Mesenchymal stem cell (in vitro differentiated cells and primary cell): ENCODE measurements at regions not wholly inside any gene's neighbourhood (a gene's known extent, or its start where the extent isn't known, plus 50 kb on each side); places are given as distances from the start of the nearest gene placed in this dataset.

Experiments
- DNase-seq: peaks from one replicate; pipeline ENCODE4 v3.0.0-alpha.2; 2013
- H2AFZ ChIP-seq: one replicate; pipeline ENCODE4 v1.6.1; 2013; ENCODE audit warnings: low read depth, mild to moderate bottlenecking, control low read depth, inconsistent platforms, low read length, moderate library complexity
- H2AK5ac ChIP-seq: 2 replicates; pipeline ENCODE4 v1.6.1; 2013; ENCODE audit warnings: low read length, moderate library complexity, mild to moderate bottlenecking, inconsistent platforms; ENCODE audit not compliant: severe bottlenecking
- H2BK120ac ChIP-seq: one replicate; pipeline ENCODE4 v1.6.1; 2013; ENCODE audit warnings: low read depth, mild to moderate bottlenecking, inconsistent platforms, low read length, moderate library complexity
- H2BK12ac ChIP-seq, 2 experiments: one replicate each; pipeline ENCODE4 v1.6.1; 2013; ENCODE audit warnings: inconsistent platforms in 2 of 2, low read length in 2 of 2, mild to moderate bottlenecking in 2 of 2, moderate library complexity in 2 of 2, control low read depth in 1 of 2
- H2BK15ac ChIP-seq: one replicate; pipeline ENCODE4 v1.6.1; 2013; ENCODE audit warnings: mild to moderate bottlenecking, low read depth, inconsistent platforms; ENCODE audit not compliant: poor library complexity, severe bottlenecking
- H2BK5ac ChIP-seq: 2 replicates; pipeline ENCODE4 v1.6.1; 2013; ENCODE audit warnings: low read depth, mild to moderate bottlenecking, low read length, control low read depth, inconsistent platforms; ENCODE audit not compliant: poor library complexity, severe bottlenecking
- H3K14ac ChIP-seq, 2 experiments: one replicate each; pipeline ENCODE4 v1.6.1; 2013; ENCODE audit warnings: inconsistent platforms in 2 of 2, low read length in 2 of 2, control low read depth in 1 of 2, mild to moderate bottlenecking in 1 of 2, moderate library complexity in 1 of 2
- H3K18ac ChIP-seq, 2 experiments: one replicate each; pipeline ENCODE4 v1.6.1; 2013; ENCODE audit warnings: inconsistent platforms in 2 of 2, low read length in 2 of 2, control low read depth in 1 of 2, low read depth in 1 of 2, mild to moderate bottlenecking in 1 of 2
- H3K23ac ChIP-seq, 2 experiments: one replicate each; pipeline ENCODE4 v1.6.1; 2013; ENCODE audit warnings: inconsistent platforms in 2 of 2, low read length in 2 of 2, mild to moderate bottlenecking in 2 of 2, moderate library complexity in 2 of 2, control low read depth in 1 of 2
- H3K27ac ChIP-seq: 2 replicates; pipeline ENCODE4 v1.5.1; 2013; ENCODE audit warnings: mild to moderate bottlenecking, moderate library complexity, low read length, control low read depth, inconsistent platforms; ENCODE audit not compliant: poor library complexity, severe bottlenecking
- H3K27me3 ChIP-seq, 2 experiments: 2 replicates each; pipeline versions ENCODE4 v1.6.1 to v1.7.0; 2013; ENCODE audit warnings: low read length in 2 of 2, mild to moderate bottlenecking in 2 of 2, moderate library complexity in 2 of 2, control low read depth in 1 of 2, inconsistent platforms in 1 of 2; ENCODE audit not compliant: control insufficient read depth in 1 of 2, insufficient read depth in 1 of 2
- H3K36me3 ChIP-seq, 2 experiments: 2 replicates each; pipeline versions ENCODE4 v1.6.1 to v1.7.0; 2013; ENCODE audit warnings: low read length in 2 of 2, control low read depth in 1 of 2, inconsistent platforms in 1 of 2, low read depth in 1 of 2, mild to moderate bottlenecking in 1 of 2; ENCODE audit not compliant: insufficient read depth in 2 of 2, control insufficient read depth in 1 of 2
- H3K4ac ChIP-seq, 2 experiments: one replicate each; pipeline ENCODE4 v1.6.1; 2013; ENCODE audit warnings: inconsistent platforms in 2 of 2, low read length in 2 of 2, mild to moderate bottlenecking in 2 of 2, moderate library complexity in 2 of 2, control low read depth in 1 of 2, low read depth in 1 of 2
- H3K4me1 ChIP-seq: 2 replicates; pipeline ENCODE4 v1.6.1; 2013; ENCODE audit warnings: low read depth, low read length, control low read depth; ENCODE audit not compliant: control insufficient read depth, insufficient read depth
- H3K4me2 ChIP-seq: 2 replicates; pipeline ENCODE4 v1.6.1; 2013; ENCODE audit warnings: low read length, mild to moderate bottlenecking, inconsistent platforms; ENCODE audit not compliant: poor library complexity, severe bottlenecking
- H3K4me3 ChIP-seq, 2 experiments: 2 replicates each; pipeline versions ENCODE4 v1.5.1 to v1.7.0; 2013; ENCODE audit warnings: low read length in 2 of 2, mild to moderate bottlenecking in 2 of 2, control low read depth in 1 of 2, low read depth in 1 of 2; ENCODE audit not compliant: insufficient read depth in 1 of 2
- H3K79me1 ChIP-seq: replicated peaks from 2 replicates; pipeline ENCODE4 v1.6.1; 2013; ENCODE audit warnings: mild to moderate bottlenecking, control low read depth, low read length, inconsistent platforms; ENCODE audit not compliant: poor library complexity, severe bottlenecking
- H3K9ac ChIP-seq: 2 replicates; pipeline ENCODE4 v1.7.0; 2013; ENCODE audit warnings: mild to moderate bottlenecking, low read length, moderate library complexity
- H3K9me3 ChIP-seq: 2 replicates; pipeline ENCODE4 v1.7.0; 2013; ENCODE audit warnings: mild to moderate bottlenecking, low read length; ENCODE audit not compliant: control insufficient read depth
- H4K8ac ChIP-seq: one replicate; pipeline ENCODE4 v1.6.1; 2013; ENCODE audit warnings: inconsistent platforms, mild to moderate bottlenecking, low read length, moderate library complexity
- H4K91ac ChIP-seq: one replicate; pipeline ENCODE4 v1.6.1; 2013; ENCODE audit warnings: mild to moderate bottlenecking, low read length, inconsistent platforms
- WGBS: methylation state at CpG from one replicate; pipeline ENCODE4 v1.1.7; 2013; ENCODE audit warnings: mixed read lengths; 5-methylcytosine and 5-hydroxymethylcytosine counted together

- H3K4me1 ChIP-seq: peaks cover 1% of the 10 kb centered on the region
- H3K4me3 ChIP-seq: no peak overlapping the region
- H3K79me1 ChIP-seq: no peaks in the 10 kb centered on the region
- no peak overlapping the region for H2BK5ac ChIP-seq
- DNase-seq: no peak
- no peak overlapping the region for H2AFZ ChIP-seq
- no peak overlapping the region for H2BK15ac ChIP-seq
- H3K4me2 ChIP-seq: no peak overlapping the region
- no peak overlapping the region for H4K8ac ChIP-seq
- no peak overlapping the region for H3K4ac ChIP-seq
- no peak overlapping the region for H2BK120ac ChIP-seq
- H4K91ac ChIP-seq: no peak overlapping the region
- no peak overlapping the region for H3K27ac ChIP-seq
- H3K27me3 ChIP-seq: peaks cover 0 to 8% of the 10 kb centered on the region in 2 experiments
- no peak overlapping the region for H3K18ac ChIP-seq
- H3K9me3 ChIP-seq: no peaks in the 10 kb centered on the region
- no peak overlapping the region for H3K23ac ChIP-seq
- H3K9ac ChIP-seq: no peak overlapping the region
- H2AK5ac ChIP-seq: no peak overlapping the region
- no peaks in the 10 kb centered on the region for H3K36me3 ChIP-seq
- no peak overlapping the region for H3K14ac ChIP-seq
- no peak overlapping the region for H2BK12ac ChIP-seq
- 50% methylated on average over 4 of the region's 4 CpGs for WGBS
Observed at GRCh38 chr2:129367107-129367506, 612.4 kb upstream of the RAB6C start.

GRCh38 chr2:129369437-129369836 is 610.0 kb upstream of the RAB6C start:
- Histone ChIP-seq H2BK12ac (no peak overlapping the region), H2AK5ac (no peak overlapping the region), H3K36me3 (no peaks in the 10 kb centered on the region), H3K9me3 (no peaks in the 10 kb centered on the region), H3K18ac (no peak overlapping the region), H3K9ac (no peak overlapping the region), H2AFZ (no peak overlapping the region), H3K4me2 (no peak overlapping the region), H3K27me3 (peaks cover 0 to 8% of the 10 kb centered on the region in 2 experiments), H4K8ac (no peak overlapping the region), H3K23ac (no peak overlapping the region), H4K91ac (no peak overlapping the region), H2BK15ac (no peak overlapping the region), H3K4me1 (peaks cover 1% of the 10 kb centered on the region), H3K27ac (no peak overlapping the region), H3K14ac (no peak overlapping the region), H3K79me1 (no peaks in the 10 kb centered on the region), H2BK120ac (no peak overlapping the region), H3K4ac (no peak overlapping the region), H2BK5ac (no peak overlapping the region), H3K4me3 (no peak overlapping the region)
- 83% methylated on average over 2 of the region's 2 CpGs for WGBS
- no peak for DNase-seq

- H3K36me3 ChIP-seq: no peaks in the 10 kb centered on the region
- WGBS: 81% methylated on average over 7 of the region's 7 CpGs
- no peak overlapping the region for H2BK15ac ChIP-seq
- no peak overlapping the region for H3K4ac ChIP-seq
- no peak overlapping the region for H3K9ac ChIP-seq
- H3K4me1 ChIP-seq: no peaks in the 10 kb centered on the region
- H3K23ac ChIP-seq: no peak overlapping the region
- no peak overlapping the region for H3K18ac ChIP-seq
- H3K79me1 ChIP-seq: no peaks in the 10 kb centered on the region
- H3K27ac ChIP-seq: no peak overlapping the region
- no peak overlapping the region for H2AK5ac ChIP-seq
- H3K4me2 ChIP-seq: no peak overlapping the region
- H4K8ac ChIP-seq: no peak overlapping the region
- H2BK5ac ChIP-seq: no peak overlapping the region
- H3K4me3 ChIP-seq: no peak overlapping the region
- DNase-seq: no peak
- H2BK120ac ChIP-seq: no peak overlapping the region
- H3K9me3 ChIP-seq: no peaks in the 10 kb centered on the region
- no peak overlapping the region for H3K14ac ChIP-seq
- no peak overlapping the region for H2BK12ac ChIP-seq
- no peak overlapping the region for H2AFZ ChIP-seq
- peaks cover 0 to 11% of the 10 kb centered on the region in 2 experiments for H3K27me3 ChIP-seq
- H4K91ac ChIP-seq: no peak overlapping the region
Observed at GRCh38 chr2:129374452-129374851, 605.0 kb upstream of the RAB6C start.

- H3K4me2 ChIP-seq: no peak overlapping the region
- H2BK12ac ChIP-seq: no peak overlapping the region
- H3K27me3 ChIP-seq: peaks cover 0 to 11% of the 10 kb centered on the region in 2 experiments
- H2AFZ ChIP-seq: no peak overlapping the region
- no peak overlapping the region for H2BK120ac ChIP-seq
- H3K79me1 ChIP-seq: no peaks in the 10 kb centered on the region
- H3K27ac ChIP-seq: no peak overlapping the region
- H3K9ac ChIP-seq: no peak overlapping the region
- H2AK5ac ChIP-seq: no peak overlapping the region
- H3K36me3 ChIP-seq: no peaks in the 10 kb centered on the region
- DNase-seq: no peak
- no peaks in the 10 kb centered on the region for H3K9me3 ChIP-seq
- H3K23ac ChIP-seq: no peak overlapping the region
- no peak overlapping the region for H4K8ac ChIP-seq
- H3K4me3 ChIP-seq: no peak overlapping the region
- WGBS: 78% methylated on average over 13 of the region's 13 CpGs
- H3K4me1 ChIP-seq: no peaks in the 10 kb centered on the region
- H3K4ac ChIP-seq: no peak overlapping the region
- no peak overlapping the region for H4K91ac ChIP-seq
- no peak overlapping the region for H3K14ac ChIP-seq
- no peak overlapping the region for H2BK5ac ChIP-seq
- no peak overlapping the region for H2BK15ac ChIP-seq
- no peak overlapping the region for H3K18ac ChIP-seq
Observed at GRCh38 chr2:129375632-129376425, 603.6 kb upstream of the RAB6C start.
